ENCODE measurements at regions not wholly inside any gene's neighbourhood (a gene's known extent, or its start where the extent isn't known, plus 50 kb on each side); places are given as distances from the start of the nearest gene placed in this dataset.

- TF ChIP-seq CTCF (IDR thresholded peaks at IDR 0.05) (no peak), SIN3A (IDR thresholded peaks at IDR 0.05; ENCODE audit: borderline replicate concordance, insufficient read depth, low read depth, low read length) (no peak), POLR2AphosphoS5 (IDR thresholded peaks at IDR 0.05; ENCODE audit: low read depth, low read length) (no peak), REST (IDR thresholded peaks at IDR 0.05; ENCODE audit: insufficient read depth in 1 of 2, low read depth in 2 of 2, low read length in 1 of 2) (no peak), TCF7L2 (IDR thresholded peaks at IDR 0.05; ENCODE audit: low read depth, low read length) (no peak)
These were observed 143.7 kb upstream of the SLC30A5 start for GRCh38 chr5:68950125-68950524.
